Gastrocnemius medialis (tissue), 4 donors: ENCODE measurements at regions not wholly inside any gene's neighbourhood (a gene's known extent, or its start where the extent isn't known, plus 50 kb on each side); places are given as distances from the start of the nearest gene placed in this dataset.
"Not testable (repeated sequence)": the region's sequence is repeated elsewhere in the genome, so short reads cannot be mapped to it uniquely, and the experiment has no call there.

Experiments
- ATAC-seq, 2 donors: fragments of 150-250 bp; one replicate each; pipeline ENCODE4 v1.9.1; 2016
- DNase-seq, 2 donors: peaks; one replicate each; pipeline ENCODE4 v3.0.0-alpha.2; 2019
- H3K27ac ChIP-seq, 4 donors: fragments of 200-600 bp; sonication (generic); 1 replicate in 1 of 4; 2 replicates in 3 of 4; pipeline ENCODE4 v1.5.1; 2016 to 2018; ENCODE audit warnings: mild to moderate bottlenecking in 2 of 4, moderate library complexity in 1 of 4
- H3K27me3 ChIP-seq, 3 donors: fragments of 200-600 bp; sonication (generic) in 2 of 3; 1 replicate in 1 of 3; 2 replicates in 2 of 3; pipeline versions ENCODE4 v1.5.1 to v1.6.0; 2016 to 2019; ENCODE audit warnings: mild to moderate bottlenecking in 1 of 3, moderate library complexity in 1 of 3
- H3K36me3 ChIP-seq, 2 donors: fragments of 200-600 bp; sonication (generic) in 1 of 2; one replicate each; pipeline ENCODE4 v1.5.1; 2017 to 2018
- H3K4me1 ChIP-seq, 2 donors: fragments of 200-600 bp; sonication (generic) in 1 of 2; one replicate each; pipeline ENCODE4 v1.5.1; 2016 to 2017; ENCODE audit warnings: mild to moderate bottlenecking in 2 of 2
- H3K4me3 ChIP-seq, 4 donors: fragments of 200-600 bp; sonication (generic) in 3 of 4; 1 replicate in 1 of 4; 2 replicates in 3 of 4; pipeline ENCODE4 v1.5.1; 2016 to 2019; ENCODE audit warnings: mild to moderate bottlenecking in 2 of 4
- H3K9me3 ChIP-seq, 3 donors: fragments of 200-600 bp; sonication (generic) in 2 of 3; 1 replicate in 1 of 3; 2 replicates in 2 of 3; pipeline ENCODE4 v1.5.1; 2016 to 2019
- CTCF ChIP-seq, 5 experiments: fragments of 450-650 bp in 3 of 5; fragments of 200-600 bp in 2 of 5; sonication (generic) in 2 of 5; IDR thresholded peaks in 4 of 5; conservative IDR thresholded peaks in 1 of 5; 1 replicate in 4 of 5; 2 replicates in 1 of 5; pipeline ENCODE4 v1.5.1; 2016 to 2019; ENCODE audit warnings: antibody characterized with exemption in 5 of 5, mild to moderate bottlenecking in 3 of 5, moderate library complexity in 3 of 5
- POLR2A ChIP-seq, 2 donors: fragments of 450-650 bp; IDR thresholded peaks; one replicate each; pipeline ENCODE4 v1.6.1; 2017; ENCODE audit warnings: antibody characterized with exemption in 2 of 2, mild to moderate bottlenecking in 2 of 2, moderate library complexity in 2 of 2
- in situ Hi-C, 4 donors: fragments of 200-750 bp; cut with MboI; loops; one replicate each; pipeline versions ENCODE4 v1.15.0 to v1.8.0; 2017; ENCODE audit warnings: low sequenced_read_pairs in 4 of 4
- intact Hi-C: fragments of 100-400 bp; cut with DNase I; formaldehyde crosslinking; loops from one replicate; pipeline ENCODE4 v1.15.1; 2023; ENCODE audit warnings: low total_unique reads

DNA sequence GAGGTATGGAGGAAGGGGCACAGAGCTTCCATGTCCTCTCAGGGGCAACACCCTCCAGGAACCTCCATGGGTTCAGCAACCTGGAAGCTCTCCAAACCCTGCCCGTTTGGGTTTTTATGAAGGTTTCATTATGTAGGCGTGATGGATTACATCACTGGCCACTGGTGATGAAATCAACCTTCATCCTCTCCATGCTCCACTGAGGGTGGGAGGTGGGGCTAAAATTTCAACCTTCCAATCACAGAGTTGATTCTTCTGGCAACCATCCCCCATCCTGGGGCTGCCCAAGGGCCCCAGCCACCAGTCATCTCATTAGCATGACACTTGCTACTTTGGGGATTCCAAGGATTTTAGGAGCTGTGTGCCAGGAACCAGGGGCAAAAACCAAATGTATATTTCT, 90.1 kb downstream of the TEX36 start:
- intact Hi-C loops = no loop called here
- no peaks in the 10 kb centered on the region for H3K36me3 ChIP-seq
- no peak overlapping the region for H3K27ac ChIP-seq
- no peak overlapping the region for H3K4me3 ChIP-seq
- no peaks in the 10 kb centered on the region for H3K9me3 ChIP-seq
- ATAC-seq (no peak), DNase-seq (no peak)
- no peak for TF ChIP-seq POLR2A (IDR thresholded peaks at IDR 0.05)
- TF ChIP-seq CTCF (IDR thresholded peaks at IDR 0.05 in 4 of 5, conservative IDR thresholded peaks at IDR 0.05 in 1 of 5) = no peak
- in situ Hi-C loops = no loop called here
- H3K4me1 ChIP-seq = no peaks in the 10 kb centered on the region
- H3K27me3 ChIP-seq = no peaks in the 10 kb centered on the region

DNA sequence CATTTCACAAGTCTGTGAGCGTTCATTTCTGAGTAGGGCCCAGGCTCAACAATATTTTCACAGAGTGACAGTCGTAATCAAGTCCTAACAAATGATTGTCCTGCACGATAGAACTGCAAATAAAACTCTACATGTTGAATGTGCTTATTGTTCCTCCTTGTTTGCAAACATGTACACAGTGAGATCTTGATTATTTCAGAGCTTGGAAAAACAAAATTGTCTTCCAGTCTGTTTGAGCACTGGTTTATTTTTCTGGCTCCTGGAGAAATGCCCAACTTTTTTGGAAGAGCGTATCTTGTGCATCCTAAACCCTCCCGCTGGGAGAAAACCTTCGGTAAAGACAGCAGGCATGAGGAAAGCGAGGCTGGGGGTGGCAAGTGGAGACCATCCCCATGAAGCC, 91.1 kb downstream of the TEX36 start:
- ATAC-seq = no peak
- TF ChIP-seq POLR2A (IDR thresholded peaks at IDR 0.05) (no peak), CTCF (IDR thresholded peaks at IDR 0.05 in 4 of 5, conservative IDR thresholded peaks at IDR 0.05 in 1 of 5) (no peak)
- intact Hi-C loops (no loop called here), in situ Hi-C loops (no loop called here)
- Histone ChIP-seq H3K4me1 (no peaks in the 10 kb centered on the region), H3K9me3 (no peaks in the 10 kb centered on the region), H3K4me3 (no peak overlapping the region), H3K36me3 (no peaks in the 10 kb centered on the region), H3K27ac (no peak overlapping the region), H3K27me3 (no peaks in the 10 kb centered on the region)
- no peak for DNase-seq

- H3K36me3 ChIP-seq, H3K4me3 ChIP-seq, intact Hi-C loops, H3K4me1 ChIP-seq, H3K27me3 ChIP-seq, DNase-seq, ATAC-seq, H3K27ac ChIP-seq, H3K9me3 ChIP-seq, in situ Hi-C loops: not testable (repeated sequence)
Measured at GRCh38 chr10:125588738-125589137, 94.2 kb downstream of the TEX36 start.

DNA sequence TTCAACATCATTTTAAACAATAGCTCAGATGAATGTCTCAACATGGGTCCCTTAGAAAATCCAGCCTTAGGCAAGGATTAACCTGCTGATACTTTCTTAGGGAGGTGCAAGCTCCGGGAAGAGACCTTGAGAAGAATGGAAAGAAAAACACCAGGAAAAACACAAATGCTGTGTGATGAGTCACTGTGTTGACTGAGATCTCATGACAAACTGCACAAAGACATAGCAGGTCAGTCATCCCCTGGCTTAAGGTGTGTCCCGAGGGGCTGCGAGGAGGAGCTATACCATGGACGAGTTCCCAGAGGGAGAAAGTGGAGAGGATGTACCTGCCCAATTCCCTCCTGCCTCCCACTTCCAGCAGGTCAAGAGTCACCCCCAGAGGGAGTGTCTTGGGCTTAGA, 98.0 kb downstream of the TEX36 start:
- Histone ChIP-seq H3K4me3 (no peak overlapping the region), H3K27ac (no peak overlapping the region), H3K36me3 (no peaks in the 10 kb centered on the region), H3K9me3 (no peaks in the 10 kb centered on the region), H3K27me3 (no peaks in the 10 kb centered on the region), H3K4me1 (no peaks in the 10 kb centered on the region)
- no peak for DNase-seq
- intact Hi-C loops = no loop called here
- TF ChIP-seq CTCF (IDR thresholded peaks at IDR 0.05 in 4 of 5, conservative IDR thresholded peaks at IDR 0.05 in 1 of 5) (no peak), POLR2A (IDR thresholded peaks at IDR 0.05) (no peak)
- ATAC-seq = no peak
- in situ Hi-C loops = no loop called here

- Histone ChIP-seq H3K9me3 (no peaks in the 10 kb centered on the region), H3K4me1 (no peaks in the 10 kb centered on the region), H3K27ac (no peak overlapping the region), H3K36me3 (no peaks in the 10 kb centered on the region), H3K27me3 (no peaks in the 10 kb centered on the region), H3K4me3 (no peak overlapping the region)
- in situ Hi-C loops (no loop called here), intact Hi-C loops (no loop called here)
- DNase-seq = no peak
- no peak for ATAC-seq
- TF ChIP-seq CTCF (IDR thresholded peaks at IDR 0.05 in 4 of 5, conservative IDR thresholded peaks at IDR 0.05 in 1 of 5) (no peak), POLR2A (IDR thresholded peaks at IDR 0.05) (no peak)
Measured at GRCh38 chr10:125578658-125579315, 104.2 kb downstream of the TEX36 start.
